ENCODE measurements at regions not wholly inside any gene's neighbourhood (a gene's known extent, or its start where the extent isn't known, plus 50 kb on each side); places are given as distances from the start of the nearest gene placed in this dataset.

- no peak for TF ChIP-seq KDM5A (IDR thresholded peaks at IDR 0.05; ENCODE audit: low read length)
- TF ChIP-seq, protein P1, sequence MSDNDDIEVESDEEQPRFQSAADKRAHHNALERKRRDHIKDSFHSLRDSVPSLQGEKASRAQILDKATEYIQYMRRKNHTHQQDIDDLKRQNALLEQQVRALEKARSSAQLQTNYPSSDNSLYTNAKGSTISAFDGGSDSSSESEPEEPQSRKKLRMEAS (IDR thresholded peaks at IDR 0.05) = no peak
- no peak for TF ChIP-seq CTCF (IDR thresholded peaks at IDR 0.05; ENCODE audit: control extremely low read depth in 1 of 3, insufficient read depth in 1 of 3, low read depth in 1 of 3, low read length in 3 of 3)
- TF ChIP-seq YY1 (IDR thresholded peaks at IDR 0.05; ENCODE audit: low read depth, low read length) = no peak
- TF ChIP-seq CHD2 (IDR thresholded peaks at IDR 0.05; ENCODE audit: low read length) = no peak
- no peak for TF ChIP-seq POLR2AphosphoS5 (IDR thresholded peaks at IDR 0.05; ENCODE audit: low read depth, low read length)
- TF ChIP-seq SIN3A (conservative IDR thresholded peaks at IDR 0.05 in 1 of 2, IDR thresholded peaks at IDR 0.05 in 1 of 2; ENCODE audit: low read depth in 1 of 2, low read length in 2 of 2) = no peak
- no peak for TF ChIP-seq POLR2A (IDR thresholded peaks at IDR 0.05; ENCODE audit: control extremely low read depth in 1 of 2, low read depth in 2 of 2, low read length in 2 of 2)
- no peak for TF ChIP-seq TAF7 (optimal IDR thresholded peaks at IDR 0.05; ENCODE audit: borderline replicate concordance, low read depth, low read length)
- TF ChIP-seq RXRA (IDR thresholded peaks at IDR 0.05; ENCODE audit: insufficient read depth, low read depth, low read length) = no peak
Observed at GRCh38 chr10:106224676-106225075, 939.8 kb downstream of the SORCS1 start.
